Ascending aorta (tissue), 2 donors: ENCODE measurements at regions not wholly inside any gene's neighbourhood (a gene's known extent, or its start where the extent isn't known, plus 50 kb on each side); places are given as distances from the start of the nearest gene placed in this dataset.
A peak's percentile ranks its signal among the peaks of the same experiment; 100 is the strongest.

ENCODE experiments used
- DNase-seq, 2 donors: peaks; one replicate each; pipeline ENCODE4 v3.0.0-alpha.2; 2019; ENCODE audit warnings: low spot score in 2 of 2
- H3K27ac ChIP-seq, 2 donors: fragments of 200-600 bp; sonication (generic); one replicate each; pipeline ENCODE4 v1.5.1; 2016 to 2017; ENCODE audit warnings: mild to moderate bottlenecking in 1 of 2
- H3K27me3 ChIP-seq: fragments of 200-600 bp; sonication (generic); one replicate; pipeline ENCODE4 v1.5.1; 2017
- H3K36me3 ChIP-seq, 2 donors: fragments of 200-600 bp; sonication (generic); one replicate each; pipeline ENCODE4 v1.5.1; 2016
- H3K4me1 ChIP-seq, 2 donors: fragments of 200-600 bp; sonication (generic); one replicate each; pipeline ENCODE4 v1.5.1; 2016 to 2017; ENCODE audit warnings: mild to moderate bottlenecking in 1 of 2
- H3K4me3 ChIP-seq, 2 donors: fragments of 200-600 bp; sonication (generic); one replicate each; pipeline ENCODE4 v1.5.1; 2016 to 2017; ENCODE audit warnings: mild to moderate bottlenecking in 1 of 2
- H3K9me3 ChIP-seq, 2 donors: fragments of 200-600 bp; sonication (generic); one replicate each; pipeline ENCODE4 v1.5.1; 2016
- CTCF ChIP-seq, 3 experiments: fragments of 200-600 bp in 2 of 3; fragments of 450-650 bp in 1 of 3; sonication (generic) in 2 of 3; IDR thresholded peaks; one replicate each; pipeline ENCODE4 v1.5.1; 2016 to 2019; ENCODE audit warnings: antibody characterized with exemption in 3 of 3, mild to moderate bottlenecking in 1 of 3, moderate library complexity in 1 of 3
- intact Hi-C: fragments of 100-400 bp; cut with DNase I; formaldehyde crosslinking; loops from one replicate; pipeline ENCODE4 v1.15.1; 2023

- Histone ChIP-seq H3K36me3 (no peaks in the 10 kb centered on the region), H3K4me1 (peaks cover 3 to 10% of the 10 kb centered on the region in 2 donors), H3K27ac (no peak overlapping the region), H3K27me3 (no peaks in the 10 kb centered on the region), H3K4me3 (no peak overlapping the region), H3K9me3 (no peaks in the 10 kb centered on the region)
- intact Hi-C loops, result no loop called here
- DNase-seq, result no peak
- no peak for TF ChIP-seq CTCF (IDR thresholded peaks at IDR 0.05)
Measured at GRCh38 chr4:128463006-128463405, 175.4 kb upstream of the PGRMC2 start.

GRCh38 chr4:128462103-128462783, 174.6 kb upstream of the PGRMC2 start:
- H3K27me3 ChIP-seq, result no peaks in the 10 kb centered on the region
- H3K4me1 ChIP-seq, result peaks cover 0 to 3% of the 10 kb centered on the region in 2 donors
- no peak for DNase-seq
- H3K4me3 ChIP-seq, result no peak overlapping the region
- no peaks in the 10 kb centered on the region for H3K36me3 ChIP-seq
- no peak overlapping the region for H3K27ac ChIP-seq
- H3K9me3 ChIP-seq, result no peaks in the 10 kb centered on the region
- intact Hi-C loops, result no loop called here
- TF ChIP-seq CTCF (IDR thresholded peaks at IDR 0.05), result no peak

DNA sequence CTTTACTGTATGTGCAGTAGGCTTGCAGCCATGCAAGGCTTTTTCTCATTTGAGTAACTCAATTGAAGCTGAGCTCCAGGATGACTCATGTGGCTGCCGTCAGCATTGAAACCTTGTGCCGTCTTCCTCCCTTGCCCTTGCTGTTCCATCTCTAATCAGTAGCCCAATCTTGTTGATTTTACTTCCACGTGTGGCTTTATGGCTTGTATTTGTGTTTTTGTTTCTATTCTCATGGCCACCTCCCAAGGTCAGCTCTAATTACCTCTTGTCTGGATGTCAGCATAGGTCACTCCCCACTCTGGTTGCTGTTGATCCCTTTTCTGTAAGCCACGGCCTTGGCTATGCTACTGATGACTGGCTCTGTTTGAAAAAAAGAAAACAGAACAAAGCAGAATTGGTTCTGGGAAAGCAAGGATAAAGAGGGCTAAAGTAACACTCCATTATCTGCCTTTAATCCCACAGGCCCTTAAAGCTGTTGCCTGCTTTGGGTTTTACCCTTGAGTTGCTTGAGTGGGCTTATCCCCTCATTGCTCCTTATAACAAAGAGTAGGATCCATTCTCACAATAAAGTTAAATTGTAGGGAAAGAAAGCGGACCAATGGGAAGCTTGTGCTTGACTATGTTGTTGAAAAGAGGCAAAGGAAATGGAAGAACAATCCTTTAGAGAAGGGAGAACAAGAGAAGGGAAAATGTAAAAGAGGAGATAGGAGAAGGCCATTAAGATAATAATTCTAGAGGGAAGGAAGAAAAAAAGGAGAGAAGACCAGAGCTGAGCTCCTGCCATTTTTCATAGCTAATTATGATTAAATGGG, 173.9 kb upstream of the PGRMC2 start:
- peak overlapping the region in 1 of 2 donors; percentile 14 for H3K27ac ChIP-seq
- no peak overlapping the region for H3K4me3 ChIP-seq
- intact Hi-C loops, result no loop called here
- no peaks in the 10 kb centered on the region for H3K27me3 ChIP-seq
- H3K4me1 ChIP-seq, result peaks cover 0 to 3% of the 10 kb centered on the region in 2 donors
- no peak for DNase-seq
- H3K9me3 ChIP-seq, result no peaks in the 10 kb centered on the region
- H3K36me3 ChIP-seq, result no peaks in the 10 kb centered on the region
- TF ChIP-seq CTCF (IDR thresholded peaks at IDR 0.05), result no peak

- DNase-seq, result no peak
- Histone ChIP-seq H3K9me3 (no peaks in the 10 kb centered on the region), H3K27me3 (no peaks in the 10 kb centered on the region), H3K36me3 (no peaks in the 10 kb centered on the region), H3K4me1 (peaks cover 0 to 3% of the 10 kb centered on the region in 2 donors), H3K27ac (no peak overlapping the region), H3K4me3 (no peak overlapping the region)
- no peak for TF ChIP-seq CTCF (IDR thresholded peaks at IDR 0.05)
- intact Hi-C loops, result loop anchor here (10.0 kb wide), 2 partner anchors 215 to 635 kb away; partner anchors contain the start of genes C4orf33 and SCLT1
Measured at GRCh38 chr4:128459547-128459946, 171.9 kb upstream of the PGRMC2 start.

DNA sequence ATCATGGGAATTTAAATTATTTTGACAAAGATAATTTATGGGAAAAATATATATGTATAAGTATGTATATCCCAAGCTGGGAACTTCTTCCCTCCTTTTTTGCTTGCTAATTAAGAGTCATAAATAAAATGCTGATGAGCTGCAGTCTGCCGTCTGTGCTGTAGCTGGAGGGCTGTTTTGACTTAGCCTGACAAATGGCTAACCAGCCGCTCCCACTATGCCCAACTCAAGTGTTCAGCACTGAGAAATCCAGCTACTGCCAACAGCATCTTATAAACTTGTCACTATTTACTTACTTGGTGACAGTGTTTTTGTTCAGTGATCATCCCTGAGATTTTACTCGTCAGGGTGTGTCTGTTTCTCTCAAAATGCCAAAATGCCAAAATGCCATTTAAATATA, 171.2 kb upstream of the PGRMC2 start:
- no peak for DNase-seq
- Histone ChIP-seq H3K4me1 (peaks cover 0 to 7% of the 10 kb centered on the region in 2 donors), H3K36me3 (no peaks in the 10 kb centered on the region), H3K27ac (no peak overlapping the region), H3K4me3 (no peak overlapping the region), H3K9me3 (no peaks in the 10 kb centered on the region), H3K27me3 (no peaks in the 10 kb centered on the region)
- TF ChIP-seq CTCF (IDR thresholded peaks at IDR 0.05), result no peak
- intact Hi-C loops, result loop anchor here (10.0 kb wide), 2 partner anchors 216 to 636 kb away; partner anchors contain the start of genes C4orf33 and SCLT1
